MM.1S (cell line): ENCODE measurements at regions not wholly inside any gene's neighbourhood (a gene's known extent, or its start where the extent isn't known, plus 50 kb on each side); places are given as distances from the start of the nearest gene placed in this dataset.

ENCODE experiments used
- DNase-seq: peaks from one replicate; pipeline ENCODE4 v3.0.0-alpha.2; 2015
- H2AFZ ChIP-seq: fragments of 300-600 bp; sonication (generic); 2 replicates; pipeline ENCODE4 v1.6.0; 2016; ENCODE audit warnings: antibody characterized with exemption, low read length
- H3F3A ChIP-seq: fragments of 300-600 bp; sonication (generic); 2 replicates; pipeline ENCODE4 v1.6.1; 2016; ENCODE audit warnings: mild to moderate bottlenecking, antibody characterized with exemption, low read length, moderate library complexity, mixed read lengths; ENCODE audit not compliant: insufficient read depth
- H3K27ac ChIP-seq: fragments of 300-600 bp; sonication (generic); 2 replicates; pipeline ENCODE4 v1.5.1; 2016; ENCODE audit warnings: mild to moderate bottlenecking, low read length
- H3K27me3 ChIP-seq: fragments of 300-600 bp; sonication (generic); replicated peaks from 2 replicates; pipeline ENCODE4 v1.6.0; 2016; ENCODE audit warnings: low read length; ENCODE audit not compliant: insufficient read depth
- H3K36me3 ChIP-seq: fragments of 300-600 bp; sonication (generic); replicated peaks from 2 replicates; pipeline ENCODE4 v1.6.1; 2016; ENCODE audit warnings: mild to moderate bottlenecking, low read length, mixed read lengths; ENCODE audit not compliant: insufficient read depth
- H3K4me1 ChIP-seq: fragments of 300-600 bp; sonication (generic); 2 replicates; pipeline ENCODE4 v1.6.1; 2016; ENCODE audit warnings: low read length, mixed read lengths
- H3K4me2 ChIP-seq: fragments of 300-600 bp; sonication (generic); 2 replicates; pipeline ENCODE4 v1.6.0; 2016; ENCODE audit warnings: low read depth, low read length
- H3K4me3 ChIP-seq: fragments of 300-600 bp; sonication (generic); 2 replicates; pipeline ENCODE4 v1.5.1; 2016; ENCODE audit warnings: low read length, mixed read lengths
- H3K79me2 ChIP-seq: fragments of 300-600 bp; sonication (generic); 2 replicates; pipeline ENCODE4 v1.6.1; 2016; ENCODE audit warnings: mixed run types, low read length, mixed read lengths
- H3K9ac ChIP-seq: fragments of 300-600 bp; sonication (generic); 2 replicates; pipeline ENCODE4 v1.6.1; 2016; ENCODE audit warnings: low read length, mixed read lengths
- H3K9me2 ChIP-seq: fragments of 300-600 bp; sonication (generic); replicated peaks from 2 replicates; pipeline ENCODE4 v1.6.1; 2016; ENCODE audit warnings: mild to moderate bottlenecking, low read length, mixed read lengths; ENCODE audit not compliant: insufficient read depth
- H3K9me3 ChIP-seq: fragments of 300-600 bp; sonication (generic); replicated peaks from 2 replicates; pipeline ENCODE4 v1.6.1; 2016; ENCODE audit warnings: mild to moderate bottlenecking, low read length, mixed read lengths; ENCODE audit not compliant: insufficient read depth
- H4K20me1 ChIP-seq: fragments of 300-600 bp; sonication (generic); 2 replicates; pipeline ENCODE4 v1.6.1; 2016; ENCODE audit warnings: mild to moderate bottlenecking, low read length, moderate library complexity, mixed read lengths; ENCODE audit not compliant: insufficient read depth
- CTCF ChIP-seq: fragments of 300-600 bp; sonication (generic); IDR thresholded peaks from 2 replicates; pipeline ENCODE4 v1.5.1; 2016; ENCODE audit warnings: antibody characterized with exemption, low read length, mixed read lengths
- EZH2 ChIP-seq: fragments of 300-600 bp; sonication (generic); optimal IDR thresholded peaks from 2 replicates; pipeline ENCODE3; 2017; ENCODE audit warnings: low read depth, mild to moderate bottlenecking, antibody characterized with exemption, low read length, mixed read lengths
- EZH2phosphoT487 ChIP-seq: fragments of 300-600 bp; sonication (generic); IDR thresholded peaks from 2 replicates; pipeline ENCODE4 v1.6.1; 2018; ENCODE audit warnings: antibody characterized with exemption, low read length

GRCh38 chr6:100112855-100113508 is 119.0 kb upstream of the MCHR2 start:
- Histone ChIP-seq H3K4me1 (no peaks in the 10 kb centered on the region), H3K9me3 (no peaks in the 10 kb centered on the region), H3K79me2 (no peaks in the 10 kb centered on the region), H3K36me3 (no peaks in the 10 kb centered on the region), H4K20me1 (no peaks in the 10 kb centered on the region), H2AFZ (no peak overlapping the region), H3F3A (no peaks in the 10 kb centered on the region), H3K27me3 (no peaks in the 10 kb centered on the region), H3K9me2 (no peaks in the 10 kb centered on the region), H3K9ac (no peak overlapping the region), H3K4me3 (no peak overlapping the region), H3K27ac (no peak overlapping the region), H3K4me2 (no peak overlapping the region)
- TF ChIP-seq CTCF (no peak), EZH2phosphoT487 (no peak), EZH2 (no peak)
- no peak for DNase-seq

GRCh38 chr6:100105919-100106529 is 112.0 kb upstream of the MCHR2 start:
- no peak for DNase-seq
- Histone ChIP-seq H3F3A (no peaks in the 10 kb centered on the region), H3K79me2 (no peaks in the 10 kb centered on the region), H3K27ac (no peak overlapping the region), H3K4me3 (no peak overlapping the region), H2AFZ (no peak overlapping the region), H3K4me2 (no peak overlapping the region), H3K9ac (no peak overlapping the region), H3K4me1 (no peaks in the 10 kb centered on the region), H3K36me3 (no peaks in the 10 kb centered on the region), H4K20me1 (no peaks in the 10 kb centered on the region), H3K9me2 (no peaks in the 10 kb centered on the region), H3K27me3 (no peaks in the 10 kb centered on the region), H3K9me3 (no peaks in the 10 kb centered on the region)
- TF ChIP-seq EZH2phosphoT487 (no peak), EZH2 (no peak), CTCF (no peak)

- DNase-seq, result no peak
- Histone ChIP-seq H3K36me3 (no peaks in the 10 kb centered on the region), H3K4me3 (no peak overlapping the region), H3K27ac (no peak overlapping the region), H3F3A (no peaks in the 10 kb centered on the region), H3K9me3 (no peaks in the 10 kb centered on the region), H3K79me2 (no peaks in the 10 kb centered on the region), H3K9me2 (no peaks in the 10 kb centered on the region), H3K4me2 (no peak overlapping the region), H3K4me1 (no peaks in the 10 kb centered on the region), H2AFZ (no peak overlapping the region), H3K27me3 (no peaks in the 10 kb centered on the region), H3K9ac (no peak overlapping the region), H4K20me1 (no peaks in the 10 kb centered on the region)
- TF ChIP-seq CTCF, result no peak
- TF ChIP-seq EZH2, result no peak
- TF ChIP-seq EZH2phosphoT487, result no peak
Observed at GRCh38 chr6:100105138-100105537, 111.1 kb upstream of the MCHR2 start.
